ENCODE measurements at regions not wholly inside any gene's neighbourhood (a gene's known extent, or its start where the extent isn't known, plus 50 kb on each side); places are given as distances from the start of the nearest gene placed in this dataset.

GRCh38 chr16:63311313-63311712, 1275.1 kb upstream of the CDH8 start:
- no peak overlapping the region for H2AFZ ChIP-seq (ENCODE audit: low read depth, low read length)
- H4K20me1 ChIP-seq (ENCODE audit: insufficient read depth): no peaks in the 10 kb centered on the region
- H3K9me3 ChIP-seq (ENCODE audit: low read length): no peaks in the 10 kb centered on the region
- H3K9me2 ChIP-seq (ENCODE audit: insufficient read depth, low read length): no peaks in the 10 kb centered on the region
- H3F3A ChIP-seq (ENCODE audit: insufficient read depth, low read length, poor library complexity, severe bottlenecking): no peaks in the 10 kb centered on the region
- H3K9ac ChIP-seq (ENCODE audit: low read length): no peak overlapping the region
- TF ChIP-seq TAF1 (IDR thresholded peaks at IDR 0.05; ENCODE audit: low read depth): no peak
- no peak for TF ChIP-seq SMC3 (conservative IDR thresholded peaks at IDR 0.05; ENCODE audit: poor library complexity)
- TF ChIP-seq, protein P1, sequence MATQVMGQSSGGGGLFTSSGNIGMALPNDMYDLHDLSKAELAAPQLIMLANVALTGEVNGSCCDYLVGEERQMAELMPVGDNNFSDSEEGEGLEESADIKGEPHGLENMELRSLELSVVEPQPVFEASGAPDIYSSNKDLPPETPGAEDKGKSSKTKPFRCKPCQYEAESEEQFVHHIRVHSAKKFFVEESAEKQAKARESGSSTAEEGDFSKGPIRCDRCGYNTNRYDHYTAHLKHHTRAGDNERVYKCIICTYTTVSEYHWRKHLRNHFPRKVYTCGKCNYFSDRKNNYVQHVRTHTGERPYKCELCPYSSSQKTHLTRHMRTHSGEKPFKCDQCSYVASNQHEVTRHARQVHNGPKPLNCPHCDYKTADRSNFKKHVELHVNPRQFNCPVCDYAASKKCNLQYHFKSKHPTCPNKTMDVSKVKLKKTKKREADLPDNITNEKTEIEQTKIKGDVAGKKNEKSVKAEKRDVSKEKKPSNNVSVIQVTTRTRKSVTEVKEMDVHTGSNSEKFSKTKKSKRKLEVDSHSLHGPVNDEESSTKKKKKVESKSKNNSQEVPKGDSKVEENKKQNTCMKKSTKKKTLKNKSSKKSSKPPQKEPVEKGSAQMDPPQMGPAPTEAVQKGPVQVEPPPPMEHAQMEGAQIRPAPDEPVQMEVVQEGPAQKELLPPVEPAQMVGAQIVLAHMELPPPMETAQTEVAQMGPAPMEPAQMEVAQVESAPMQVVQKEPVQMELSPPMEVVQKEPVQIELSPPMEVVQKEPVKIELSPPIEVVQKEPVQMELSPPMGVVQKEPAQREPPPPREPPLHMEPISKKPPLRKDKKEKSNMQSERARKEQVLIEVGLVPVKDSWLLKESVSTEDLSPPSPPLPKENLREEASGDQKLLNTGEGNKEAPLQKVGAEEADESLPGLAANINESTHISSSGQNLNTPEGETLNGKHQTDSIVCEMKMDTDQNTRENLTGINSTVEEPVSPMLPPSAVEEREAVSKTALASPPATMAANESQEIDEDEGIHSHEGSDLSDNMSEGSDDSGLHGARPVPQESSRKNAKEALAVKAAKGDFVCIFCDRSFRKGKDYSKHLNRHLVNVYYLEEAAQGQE (IDR thresholded peaks at IDR 0.05; ENCODE audit: borderline replicate concordance): no peak
- no peak for TF ChIP-seq CTCF (IDR thresholded peaks at IDR 0.05; ENCODE audit: poor library complexity, severe bottlenecking)
- no peak for TF ChIP-seq EZH2 (IDR thresholded peaks at IDR 0.05; ENCODE audit: borderline replicate concordance, insufficient read depth, low read length, poor library complexity, severe bottlenecking)
- no peak for TF ChIP-seq POLR2AphosphoS5 (IDR thresholded peaks at IDR 0.05)
- no peak for TF ChIP-seq MXI1 (conservative IDR thresholded peaks at IDR 0.05; ENCODE audit: poor library complexity, severe bottlenecking)
- no peak for TF ChIP-seq RAD21 (conservative IDR thresholded peaks at IDR 0.05)
- TF ChIP-seq EP300 (conservative IDR thresholded peaks at IDR 0.05; ENCODE audit: poor library complexity, severe bottlenecking): no peak
- H3K27ac ChIP-seq (ENCODE audit: low read length): no peak overlapping the region
- no peaks in the 10 kb centered on the region for H3K36me3 ChIP-seq (ENCODE audit: insufficient read depth, low read length)
- no peak overlapping the region for H3K4me2 ChIP-seq (ENCODE audit: low read length)
- H3K4me3 ChIP-seq (ENCODE audit: low read length): no peak overlapping the region
- no peaks in the 10 kb centered on the region for H3K79me2 ChIP-seq (replicated peaks; ENCODE audit: insufficient read depth, low read length)
- no peaks in the 10 kb centered on the region for H3K27me3 ChIP-seq (ENCODE audit: insufficient read depth, low read depth, low read length)

- Histone ChIP-seq H3K36me3 (ENCODE audit: insufficient read depth, low read length) (no peaks in the 10 kb centered on the region), H3K9me2 (ENCODE audit: insufficient read depth, low read length) (no peaks in the 10 kb centered on the region), H3K79me2 (replicated peaks; ENCODE audit: insufficient read depth, low read length) (no peaks in the 10 kb centered on the region), H3K4me3 (ENCODE audit: low read length) (no peak overlapping the region), H3K4me2 (ENCODE audit: low read length) (no peak overlapping the region), H3K9ac (ENCODE audit: low read length) (no peak overlapping the region), H4K20me1 (ENCODE audit: insufficient read depth) (no peaks in the 10 kb centered on the region), H3F3A (ENCODE audit: insufficient read depth, low read length, poor library complexity, severe bottlenecking) (no peaks in the 10 kb centered on the region), H3K27ac (ENCODE audit: low read length) (no peak overlapping the region), H3K27me3 (ENCODE audit: insufficient read depth, low read depth, low read length) (no peaks in the 10 kb centered on the region), H3K9me3 (ENCODE audit: low read length) (no peaks in the 10 kb centered on the region), H2AFZ (ENCODE audit: low read depth, low read length) (no peak overlapping the region)
- TF ChIP-seq EP300 (conservative IDR thresholded peaks at IDR 0.05; ENCODE audit: poor library complexity, severe bottlenecking) (no peak), CTCF (IDR thresholded peaks at IDR 0.05; ENCODE audit: poor library complexity, severe bottlenecking) (no peak), RAD21 (conservative IDR thresholded peaks at IDR 0.05) (no peak), POLR2AphosphoS5 (IDR thresholded peaks at IDR 0.05) (no peak), MXI1 (conservative IDR thresholded peaks at IDR 0.05; ENCODE audit: poor library complexity, severe bottlenecking) (no peak), EZH2 (IDR thresholded peaks at IDR 0.05; ENCODE audit: borderline replicate concordance, insufficient read depth, low read length, poor library complexity, severe bottlenecking) (no peak), TAF1 (IDR thresholded peaks at IDR 0.05; ENCODE audit: low read depth) (no peak), SMC3 (conservative IDR thresholded peaks at IDR 0.05; ENCODE audit: poor library complexity) (no peak)
- TF ChIP-seq, protein P1 (IDR thresholded peaks at IDR 0.05; ENCODE audit: borderline replicate concordance): no peak
Observed at GRCh38 chr16:63302811-63303210, 1266.6 kb upstream of the CDH8 start.
